CD14-positive monocyte (primary cell): ENCODE measurements at regions not wholly inside any gene's neighbourhood (a gene's known extent, or its start where the extent isn't known, plus 50 kb on each side); places are given as distances from the start of the nearest gene placed in this dataset.

Experiments used
- DNase-seq, 3 donors: peaks; one replicate each; pipeline ENCODE4 v3.0.0-alpha.2; 2011 to 2022
- H2AFZ ChIP-seq: 2 replicates; pipeline ENCODE4 v1.6.0; 2012; ENCODE audit warnings: mild to moderate bottlenecking, low read depth, low read length, inconsistent platforms; ENCODE audit not compliant: insufficient read depth, poor library complexity, severe bottlenecking
- H3K27ac ChIP-seq, 2 donors: 1 replicate in 1 of 2; 2 replicates in 1 of 2; pipeline ENCODE4 v1.5.1; 2012 to 2013; ENCODE audit warnings: low read length in 2 of 2, control low read depth in 1 of 2, inconsistent platforms in 1 of 2, low read depth in 1 of 2, mild to moderate bottlenecking in 1 of 2
- H3K27me3 ChIP-seq, 2 donors: one replicate each; pipeline versions ENCODE4 v1.6.0 to v1.6.1; 2011 to 2013; ENCODE audit warnings: low read length in 2 of 2; ENCODE audit not compliant: control insufficient read depth in 2 of 2, insufficient read depth in 2 of 2
- H3K36me3 ChIP-seq, 2 donors: replicated peaks in 1 of 2; 1 replicate in 1 of 2; 2 replicates in 1 of 2; pipeline versions ENCODE4 v1.5.1 to v1.6.1; 2012 to 2013; ENCODE audit warnings: low read length in 2 of 2, control low read depth in 1 of 2, inconsistent platforms in 1 of 2, mild to moderate bottlenecking in 1 of 2; ENCODE audit not compliant: insufficient read depth in 2 of 2, control insufficient read depth in 1 of 2
- H3K4me1 ChIP-seq, 2 donors: 1 replicate in 1 of 2; 2 replicates in 1 of 2; pipeline versions ENCODE4 v1.5.1 to v1.6.1; 2012 to 2013; ENCODE audit warnings: low read length in 2 of 2, control low read depth in 1 of 2, inconsistent platforms in 1 of 2, mild to moderate bottlenecking in 1 of 2, moderate library complexity in 1 of 2; ENCODE audit not compliant: insufficient read depth in 2 of 2, control insufficient read depth in 1 of 2
- H3K4me2 ChIP-seq: replicated peaks from 2 replicates; pipeline ENCODE3; 2012; ENCODE audit warnings: low read length, moderate library complexity, mild to moderate bottlenecking; ENCODE audit not compliant: poor library complexity, severe bottlenecking; ENCODE audit errors: extremely low read depth
- H3K4me3 ChIP-seq, 3 experiments: fragments of 200-600 bp in 1 of 3; sonication (generic) in 1 of 3; replicated peaks in 1 of 3; 1 replicate in 2 of 3; 2 replicates in 1 of 3; pipeline ENCODE4 v1.5.1; 2011 to 2013; ENCODE audit warnings: low read length in 3 of 3, mild to moderate bottlenecking in 3 of 3, control low read depth in 2 of 3, low read depth in 2 of 3, inconsistent platforms in 1 of 3, moderate library complexity in 1 of 3
- H3K79me2 ChIP-seq: 2 replicates; pipeline ENCODE4 v1.6.0; 2012; ENCODE audit warnings: mild to moderate bottlenecking, control low read depth, inconsistent platforms, low read length, moderate library complexity; ENCODE audit not compliant: insufficient read depth
- H3K9ac ChIP-seq: 2 replicates; pipeline ENCODE4 v1.6.0; 2017; ENCODE audit warnings: low read length, mild to moderate bottlenecking; ENCODE audit not compliant: insufficient read depth, poor library complexity, severe bottlenecking
- H3K9me3 ChIP-seq, 2 donors: replicated peaks in 1 of 2; 1 replicate in 1 of 2; 2 replicates in 1 of 2; pipeline versions ENCODE4 v1.5.1 to v1.6.1; 2012 to 2013; ENCODE audit warnings: low read length in 2 of 2, control low read depth in 1 of 2; ENCODE audit not compliant: control insufficient read depth in 1 of 2, insufficient read depth in 1 of 2
- H4K20me1 ChIP-seq: 2 replicates; pipeline ENCODE4 v1.6.0; 2012; ENCODE audit warnings: mild to moderate bottlenecking, low read length, control low read depth, moderate library complexity; ENCODE audit not compliant: insufficient read depth
- H3K27ac Mint-ChIP-seq, 7 donors: one replicate each; pipeline ENCODE4 v1.8.0; 2020; ENCODE audit warnings: mild to moderate bottlenecking in 7 of 7, mixed read lengths in 7 of 7, moderate library complexity in 6 of 7, inconsistent platforms in 2 of 7
- H3K27me3 Mint-ChIP-seq, 3 donors: one replicate each; pipeline ENCODE4 v1.8.0; 2021 to 2022; ENCODE audit warnings: low read depth in 3 of 3, mild to moderate bottlenecking in 3 of 3, mixed read lengths in 3 of 3, moderate library complexity in 3 of 3, inconsistent platforms in 1 of 3
- H3K36me3 Mint-ChIP-seq, 2 donors: one replicate each; pipeline ENCODE4 v1.8.0; 2020; ENCODE audit warnings: mixed read lengths in 2 of 2, inconsistent platforms in 1 of 2, mild to moderate bottlenecking in 1 of 2
- H3K4me1 Mint-ChIP-seq: one replicate; pipeline ENCODE4 v1.8.0; 2020; ENCODE audit warnings: mild to moderate bottlenecking, mixed read lengths
- H3K4me3 Mint-ChIP-seq, 2 donors: one replicate each; pipeline ENCODE4 v1.8.0; 2020; ENCODE audit warnings: mild to moderate bottlenecking in 2 of 2, mixed read lengths in 2 of 2, moderate library complexity in 1 of 2
- H3K9me3 Mint-ChIP-seq, 7 donors: one replicate each; pipeline ENCODE4 v1.8.0; 2020 to 2022; ENCODE audit warnings: mixed read lengths in 7 of 7, mild to moderate bottlenecking in 6 of 7, moderate library complexity in 6 of 7, inconsistent platforms in 2 of 7
- CTCF ChIP-seq: fragments of 200-600 bp; IDR thresholded peaks from one replicate; pipeline ENCODE4 v1.8.0; 2022; ENCODE audit warnings: antibody characterized with exemption, mild to moderate bottlenecking
- WGBS: methylation state at CpG from one replicate; pipeline ENCODE4 v1.1.5; 2013; ENCODE audit warnings: missing lambda C conversion rate; ENCODE audit not compliant: insufficient coverage; 5-methylcytosine and 5-hydroxymethylcytosine counted together
- intact Hi-C, 2 donors: fragments of 100-400 bp; cut with micrococcal nuclease; formaldehyde crosslinking; loops; one replicate each; pipeline versions ENCODE4 v1.15.0 to v1.15.1; 2023

GRCh38 chr6:23620911-23621401 lies 505.1 kb upstream of the NRSN1 start:
- Mint-ChIP-seq H3K4me3 (no peak overlapping the region), H3K4me1 (no peaks in the 10 kb centered on the region), H3K27ac (no peak overlapping the region), H3K9me3 (peaks cover 4 to 13% (median 9%) of the 10 kb centered on the region in 7 donors), H3K27me3 (peaks cover 0 to 2% (median 1%) of the 10 kb centered on the region in 3 donors), H3K36me3 (no peaks in the 10 kb centered on the region)
- intact Hi-C loops: no loop called here
- H3K27me3 ChIP-seq: no peaks in the 10 kb centered on the region
- peaks cover 6 to 19% of the 10 kb centered on the region in 2 donors for H3K9me3 ChIP-seq
- no peak overlapping the region for H3K4me3 ChIP-seq
- no peak overlapping the region for H3K4me2 ChIP-seq
- no peaks in the 10 kb centered on the region for H3K4me1 ChIP-seq
- no peak for TF ChIP-seq CTCF
- no peak overlapping the region for H3K9ac ChIP-seq
- no peak for DNase-seq
- H3K27ac ChIP-seq: no peak overlapping the region
- no peaks in the 10 kb centered on the region for H3K36me3 ChIP-seq
- no peaks in the 10 kb centered on the region for H4K20me1 ChIP-seq
- no peak overlapping the region for H2AFZ ChIP-seq
- H3K79me2 ChIP-seq: no peaks in the 10 kb centered on the region
- WGBS: 60% methylated on average over 1 of the region's 5 CpGs

GRCh38 chr6:23630726-23631635 lies 495.0 kb upstream of the NRSN1 start:
- 80% methylated on average over 1 of the region's 6 CpGs for WGBS
- Histone ChIP-seq H3K27me3 (no peaks in the 10 kb centered on the region), H2AFZ (no peak overlapping the region), H3K4me3 (no peak overlapping the region), H3K36me3 (no peaks in the 10 kb centered on the region), H3K9ac (no peak overlapping the region), H3K4me2 (no peak overlapping the region), H3K27ac (no peak overlapping the region), H3K4me1 (no peaks in the 10 kb centered on the region), H3K9me3 (peaks cover 0 to 8% of the 10 kb centered on the region in 2 donors), H3K79me2 (no peaks in the 10 kb centered on the region), H4K20me1 (no peaks in the 10 kb centered on the region)
- intact Hi-C loops: no loop called here
- Mint-ChIP-seq H3K4me1 (no peaks in the 10 kb centered on the region), H3K36me3 (no peaks in the 10 kb centered on the region), H3K9me3 (peaks cover 0 to 11% (median 3%) of the 10 kb centered on the region in 7 donors), H3K27ac (no peak overlapping the region), H3K27me3 (no peaks in the 10 kb centered on the region), H3K4me3 (no peak overlapping the region)
- TF ChIP-seq CTCF: no peak
- no peak for DNase-seq
